ENCODE measurements at regions not wholly inside any gene's neighbourhood (a gene's known extent, or its start where the extent isn't known, plus 50 kb on each side); places are given as distances from the start of the nearest gene placed in this dataset.

DNA sequence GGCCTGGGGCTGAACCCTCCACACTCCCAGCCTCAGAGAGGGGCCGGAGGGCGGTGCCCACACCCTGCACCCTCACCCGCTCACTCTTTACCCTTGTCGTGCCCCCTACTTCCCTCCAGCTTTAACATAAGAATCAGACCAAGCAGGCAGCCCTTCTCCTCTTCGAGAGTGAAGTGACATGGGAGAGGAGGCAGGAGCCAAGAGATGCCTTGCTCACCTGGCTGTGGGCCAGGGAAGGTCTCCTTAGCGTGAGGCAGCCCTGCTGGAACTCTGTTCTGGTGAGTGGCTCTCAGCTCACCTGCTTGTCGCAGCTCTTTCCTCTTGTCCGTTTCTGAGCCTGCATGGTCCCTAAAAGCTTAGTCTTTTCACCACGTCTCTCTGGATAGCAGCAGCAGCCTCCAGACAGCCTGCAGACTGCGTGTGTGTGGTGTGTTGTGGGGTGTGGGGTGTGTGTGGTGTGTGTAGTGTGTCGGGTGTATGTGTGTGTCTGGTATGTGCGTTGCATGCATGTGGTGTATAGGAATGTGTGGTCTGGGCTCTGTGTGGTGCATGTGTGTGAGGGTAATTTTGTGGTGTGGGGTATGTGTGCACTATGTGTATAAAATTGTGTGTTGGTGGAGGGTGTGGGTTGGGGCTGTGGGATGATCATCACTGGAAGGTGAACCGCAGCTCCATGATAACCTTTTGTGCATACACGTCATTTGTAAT, 86.7 kb downstream of the CCDC185 start:
- H3K36me3 Mint-ChIP-seq: no peaks in the 10 kb centered on the region
- ATAC-seq: no peak
- no peaks in the 10 kb centered on the region for H3K4me1 Mint-ChIP-seq
- peaks cover 38% of the 10 kb centered on the region for H3K27me3 Mint-ChIP-seq
- H3K27ac Mint-ChIP-seq: no peak overlapping the region
- H3K9me3 Mint-ChIP-seq: no peaks in the 10 kb centered on the region
- no peak overlapping the region for H3K4me3 Mint-ChIP-seq

DNA sequence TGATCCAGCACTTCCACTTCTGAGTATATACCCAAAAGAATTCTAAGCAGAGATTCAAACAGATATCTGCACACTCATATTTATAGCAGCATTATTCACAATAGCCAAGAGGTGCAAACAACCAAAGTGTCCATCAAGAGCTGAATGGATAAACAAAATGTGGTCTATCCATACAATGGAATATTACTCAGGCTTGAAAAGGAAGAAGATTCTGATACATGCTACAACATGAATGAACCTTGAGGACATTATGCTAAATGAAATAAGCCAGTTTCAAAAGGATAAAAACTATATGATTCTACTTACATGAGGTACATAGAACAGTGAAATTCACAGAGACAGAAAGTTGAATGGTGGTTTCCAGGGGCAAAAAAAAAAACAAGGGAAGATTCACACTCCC, 88.9 kb downstream of the CCDC185 start:
- Mint-ChIP-seq H3K4me3 (no peak overlapping the region), H3K36me3 (no peaks in the 10 kb centered on the region), H3K27ac (no peak overlapping the region), H3K27me3 (peaks cover 26% of the 10 kb centered on the region), H3K9me3 (no peaks in the 10 kb centered on the region), H3K4me1 (no peaks in the 10 kb centered on the region)
- no peak for ATAC-seq

DNA sequence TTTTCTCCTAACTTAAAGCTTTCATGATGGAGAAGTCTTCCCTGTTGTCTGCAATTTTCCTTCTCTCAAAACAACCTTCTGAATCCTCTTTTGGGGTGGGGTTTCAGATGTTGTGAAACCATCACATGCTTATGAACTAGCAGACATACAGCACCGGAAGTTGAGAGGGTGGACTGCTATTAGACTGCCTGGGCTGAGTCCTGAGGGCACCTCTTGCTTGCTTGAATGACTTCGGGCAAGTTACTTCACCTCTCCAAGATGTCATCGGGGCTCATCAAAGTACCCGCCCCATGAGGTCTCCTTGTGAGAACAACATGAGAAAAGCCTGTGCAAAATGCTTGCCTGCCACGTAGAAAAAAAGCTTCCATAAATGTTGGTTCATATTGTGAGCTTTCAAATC, 89.6 kb downstream of the CCDC185 start:
- H3K4me1 Mint-ChIP-seq: no peaks in the 10 kb centered on the region
- no peaks in the 10 kb centered on the region for H3K36me3 Mint-ChIP-seq
- H3K27me3 Mint-ChIP-seq: peaks cover 26% of the 10 kb centered on the region
- no peaks in the 10 kb centered on the region for H3K9me3 Mint-ChIP-seq
- no peak for ATAC-seq
- H3K27ac Mint-ChIP-seq: no peak overlapping the region
- no peak overlapping the region for H3K4me3 Mint-ChIP-seq

DNA sequence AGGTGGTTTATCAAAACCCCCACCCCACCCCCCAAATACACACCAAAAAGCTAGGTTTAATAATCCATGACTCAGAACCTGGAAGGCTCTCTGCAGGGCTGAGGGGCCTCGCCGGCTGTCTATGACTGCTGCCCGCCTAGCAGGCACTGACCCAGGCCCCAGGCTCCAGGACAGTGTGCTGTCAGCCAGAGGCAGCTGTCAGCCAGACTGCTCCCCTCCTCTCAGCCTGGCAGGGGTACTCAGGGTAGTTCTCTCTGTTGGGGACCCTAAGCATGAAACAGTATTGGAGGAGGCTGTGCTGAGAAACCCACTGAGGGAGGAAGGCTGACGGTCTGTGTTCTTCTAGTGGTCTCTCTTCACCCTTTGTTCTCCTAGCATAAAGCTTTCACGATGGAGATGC, 90.3 kb downstream of the CCDC185 start:
- H3K4me1 Mint-ChIP-seq: no peaks in the 10 kb centered on the region
- ATAC-seq: no peak
- no peak overlapping the region for H3K4me3 Mint-ChIP-seq
- no peaks in the 10 kb centered on the region for H3K9me3 Mint-ChIP-seq
- peaks cover 24% of the 10 kb centered on the region for H3K27me3 Mint-ChIP-seq
- H3K27ac Mint-ChIP-seq: no peak overlapping the region
- H3K36me3 Mint-ChIP-seq: no peaks in the 10 kb centered on the region

DNA sequence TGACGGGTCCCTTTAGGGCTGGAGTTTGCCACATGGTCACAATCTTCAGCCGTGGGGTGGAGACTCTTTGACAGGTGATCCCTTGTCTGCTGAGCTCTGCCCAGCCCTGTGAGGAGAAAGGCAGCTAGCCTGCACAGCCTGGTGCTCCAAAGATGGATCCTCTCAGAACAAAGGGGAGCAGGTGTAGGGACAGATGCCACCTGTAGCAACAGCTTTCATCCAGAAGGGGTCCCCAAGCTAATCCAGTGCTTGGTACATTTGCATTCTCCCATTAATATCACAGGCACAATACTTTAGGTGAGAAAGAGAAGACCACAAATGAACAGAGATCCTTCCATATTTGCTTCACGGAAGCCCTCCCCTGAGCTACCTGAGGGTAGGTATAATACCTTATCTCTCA, 93.2 kb downstream of the CCDC185 start:
- H3K27ac Mint-ChIP-seq: no peak overlapping the region
- H3K4me3 Mint-ChIP-seq: no peak overlapping the region

DNA sequence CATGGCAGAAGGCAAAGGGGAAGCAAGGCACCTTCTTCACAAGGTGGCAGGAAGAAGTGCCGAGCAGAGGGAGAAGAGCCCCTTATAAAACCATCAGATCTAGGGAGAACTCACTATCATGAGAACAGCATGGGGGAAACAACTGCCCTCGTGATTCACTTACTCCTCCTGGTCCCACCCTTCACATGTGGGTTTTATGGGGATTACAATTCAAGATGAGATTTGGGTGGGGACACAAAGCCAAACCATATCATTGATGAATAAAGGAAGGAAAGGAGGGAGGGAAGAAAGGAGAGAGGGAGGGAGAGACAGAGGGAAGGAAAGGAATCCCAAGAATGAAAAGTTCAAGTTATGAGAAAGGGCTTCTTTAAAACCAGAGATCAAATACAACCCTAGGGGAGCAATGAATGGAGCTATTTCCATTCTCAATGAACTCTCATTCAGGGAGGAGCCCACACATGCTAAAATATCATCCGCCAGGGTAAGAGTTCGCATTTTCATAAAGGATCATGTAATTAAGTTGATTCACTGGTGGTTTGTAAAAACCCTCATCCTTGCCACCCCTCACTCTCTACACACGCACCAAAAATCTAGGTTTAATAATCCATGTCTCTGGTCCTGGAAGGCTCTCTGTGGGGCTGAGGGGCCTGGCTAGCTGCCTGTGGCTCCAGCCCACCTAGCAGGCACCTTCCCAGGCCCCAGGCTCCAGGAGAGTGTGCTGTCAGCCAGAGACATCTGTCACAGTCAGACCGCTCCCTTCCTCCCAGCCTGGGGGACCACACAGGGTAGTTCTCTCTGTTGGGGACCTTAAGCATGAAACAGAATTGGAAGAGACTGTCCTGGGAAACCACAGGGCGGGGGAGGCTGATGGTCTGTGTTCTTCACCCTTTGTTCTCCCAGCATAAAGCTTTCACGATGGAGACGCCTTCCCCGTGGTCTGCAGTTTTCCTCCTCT, 94.0 kb downstream of the CCDC185 start:
- ATAC-seq: no peak
- Mint-ChIP-seq H3K9me3 (no peaks in the 10 kb centered on the region), H3K4me3 (no peak overlapping the region), H3K27me3 (peaks cover 31% of the 10 kb centered on the region), H3K27ac (no peak overlapping the region), H3K4me1 (no peaks in the 10 kb centered on the region), H3K36me3 (no peaks in the 10 kb centered on the region)

More for the DNA sequence above, 93.2 kb downstream of the CCDC185 start:
- Mint-ChIP-seq H3K9me3 (no peaks in the 10 kb centered on the region), H3K36me3 (no peaks in the 10 kb centered on the region), H3K27me3 (peaks cover 31% of the 10 kb centered on the region), H3K4me1 (no peaks in the 10 kb centered on the region)
- no peak for ATAC-seq

DNA sequence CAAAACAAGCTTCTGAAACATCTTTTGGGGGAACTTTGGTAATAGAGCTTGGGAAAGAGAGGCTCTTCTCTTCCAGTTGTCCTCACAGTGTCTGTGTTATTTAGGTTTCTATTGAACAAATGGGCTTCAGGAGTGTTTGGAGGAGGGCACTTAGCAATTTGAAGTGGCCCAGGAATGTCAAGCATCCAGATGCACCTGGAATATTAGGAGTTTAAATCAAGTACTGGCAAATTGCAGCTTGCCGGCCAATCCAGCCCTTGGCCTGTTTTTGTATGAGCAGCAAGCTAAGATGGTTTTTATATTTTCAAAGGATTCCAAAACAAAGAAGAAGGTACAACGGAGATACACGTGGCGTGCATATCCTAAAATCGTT, 94.7 kb downstream of the CCDC185 start:
- Mint-ChIP-seq H3K4me3 (no peak overlapping the region), H3K9me3 (no peaks in the 10 kb centered on the region), H3K27ac (no peak overlapping the region), H3K4me1 (no peaks in the 10 kb centered on the region), H3K27me3 (peaks cover 31% of the 10 kb centered on the region), H3K36me3 (no peaks in the 10 kb centered on the region)
- ATAC-seq: no peak

DNA sequence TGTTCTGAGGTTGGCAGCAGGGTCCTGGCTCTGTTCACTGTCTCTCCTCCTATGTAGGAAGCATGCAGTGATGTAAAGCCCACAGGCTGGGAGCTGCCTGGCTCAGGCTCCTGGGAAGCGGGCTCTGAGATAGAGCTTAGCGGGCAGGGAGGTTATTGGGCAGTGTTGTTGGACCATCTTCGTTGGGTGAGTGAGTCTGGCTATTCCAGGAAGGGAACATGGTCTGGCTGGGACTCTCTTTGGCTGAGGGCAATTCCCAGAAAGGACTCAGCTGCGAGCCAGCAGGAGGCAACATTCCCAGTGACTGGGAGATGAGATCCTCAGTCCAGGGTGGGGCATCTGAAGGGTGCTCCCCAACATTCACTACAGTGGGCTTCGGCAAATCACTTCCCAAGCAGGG, 96.2 kb downstream of the CCDC185 start:
- no peak for ATAC-seq
- no peaks in the 10 kb centered on the region for H3K9me3 Mint-ChIP-seq
- H3K36me3 Mint-ChIP-seq: no peaks in the 10 kb centered on the region
- peaks cover 31% of the 10 kb centered on the region for H3K27me3 Mint-ChIP-seq
- H3K4me3 Mint-ChIP-seq: no peak overlapping the region
- no peaks in the 10 kb centered on the region for H3K4me1 Mint-ChIP-seq
- H3K27ac Mint-ChIP-seq: no peak overlapping the region

DNA sequence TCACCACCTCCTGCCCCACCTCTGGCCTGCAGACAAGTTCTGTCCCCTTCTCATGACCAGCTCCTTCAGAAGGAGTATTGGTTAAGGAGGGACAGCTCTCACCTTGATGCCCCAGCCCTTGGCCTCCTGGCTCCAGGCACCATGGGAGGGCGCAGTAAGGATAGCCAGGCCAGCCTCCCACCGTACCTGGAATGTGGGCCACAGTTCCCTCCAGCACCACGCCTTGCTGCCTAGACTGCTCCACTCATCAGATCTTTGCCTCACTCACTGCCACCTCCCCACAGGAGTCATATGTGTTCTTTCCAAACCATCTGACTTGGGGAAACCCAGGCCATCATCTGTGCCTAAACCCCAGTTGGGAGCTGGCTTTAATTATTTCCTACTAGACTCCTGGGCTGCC, 97.0 kb downstream of the CCDC185 start:
- no peak for ATAC-seq
- H3K4me1 Mint-ChIP-seq: no peaks in the 10 kb centered on the region
- no peaks in the 10 kb centered on the region for H3K9me3 Mint-ChIP-seq
- H3K36me3 Mint-ChIP-seq: no peaks in the 10 kb centered on the region
- peaks cover 31% of the 10 kb centered on the region for H3K27me3 Mint-ChIP-seq
- H3K27ac Mint-ChIP-seq: no peak overlapping the region
- no peak overlapping the region for H3K4me3 Mint-ChIP-seq
